ENCODE measurements at regions not wholly inside any gene's neighbourhood (a gene's known extent, or its start where the extent isn't known, plus 50 kb on each side); places are given as distances from the start of the nearest gene placed in this dataset.
"Not testable (repeated sequence)": the region's sequence is repeated elsewhere in the genome, so short reads cannot be mapped to it uniquely, and the experiment has no call there.

DNA sequence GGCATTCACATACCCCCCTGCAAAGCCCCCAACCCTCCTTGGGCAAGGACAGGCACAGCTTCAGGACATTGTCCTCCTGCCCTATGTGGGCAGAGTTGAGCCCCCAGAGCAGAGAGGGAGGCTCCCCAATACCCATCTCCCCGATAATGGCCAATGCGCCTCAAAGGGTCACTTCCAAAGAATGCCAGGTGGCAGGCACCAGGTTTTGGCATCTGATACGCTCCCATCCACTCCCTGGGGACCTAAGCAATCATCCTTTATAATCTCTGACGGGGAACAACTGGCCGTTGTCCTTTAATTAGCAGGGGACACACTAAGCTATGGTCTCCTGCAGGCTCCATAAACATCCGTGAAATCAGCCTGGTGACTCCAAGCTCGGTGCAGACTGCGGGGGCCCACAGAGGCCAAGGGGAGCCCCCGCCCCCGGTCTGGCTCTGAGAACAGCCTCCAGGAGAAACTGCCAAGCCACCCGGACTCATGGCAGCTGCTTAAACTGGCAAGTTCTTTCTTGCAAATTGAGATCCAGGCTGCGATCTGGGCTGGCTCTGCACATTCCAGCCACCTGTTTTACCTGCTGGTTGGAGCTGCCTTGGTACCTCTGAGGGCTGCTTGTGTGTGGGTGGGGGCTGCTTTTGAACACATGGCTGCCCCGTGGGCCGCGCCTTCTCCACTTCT, 123.2 kb upstream of the SULF2 start:
- H4K20me1 ChIP-seq (ENCODE audit: insufficient read depth, low read length); H3K4me3 ChIP-seq (ENCODE audit: low read length); H3K36me3 ChIP-seq (replicated peaks; ENCODE audit: low read depth, low read length); H3K4me2 ChIP-seq (ENCODE audit: low read length); H3K9me3 ChIP-seq (ENCODE audit: insufficient read depth, low read length); H3K27ac ChIP-seq (ENCODE audit: low read length); H2AFZ ChIP-seq (ENCODE audit: low read depth, low read length); H3K9ac ChIP-seq (ENCODE audit: low read length); H3K79me2 ChIP-seq (ENCODE audit: low read length); H3K4me1 ChIP-seq (ENCODE audit: low read length): not testable (repeated sequence)
- H3K27me3 ChIP-seq (ENCODE audit: low read depth, low read length) = peaks cover 47% of the 10 kb centered on the region

DNA sequence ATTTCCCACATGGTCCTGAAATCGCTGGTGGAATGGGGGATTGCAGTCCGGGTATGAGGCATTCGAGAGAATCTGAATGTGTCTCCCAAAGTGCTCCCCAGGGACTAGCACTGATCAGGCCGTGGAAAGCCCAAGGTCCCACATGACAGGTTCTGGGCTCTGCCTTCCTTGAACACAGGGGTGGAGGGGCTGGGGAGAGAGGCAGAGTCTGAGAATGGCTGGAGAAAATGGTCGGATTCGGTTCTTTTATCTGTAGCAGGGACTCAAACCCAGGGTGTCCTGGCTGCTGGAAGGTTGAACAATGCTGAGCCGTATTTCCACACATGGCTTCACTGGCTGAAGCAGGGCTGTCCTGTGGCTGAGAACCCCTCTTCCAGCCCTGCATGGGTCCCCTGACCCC, 122.7 kb upstream of the SULF2 start:
- not testable (repeated sequence) for H2AFZ ChIP-seq (ENCODE audit: low read depth, low read length); H3K79me2 ChIP-seq (ENCODE audit: low read length); H3K27ac ChIP-seq (ENCODE audit: low read length); H3K9me3 ChIP-seq (ENCODE audit: insufficient read depth, low read length); H4K20me1 ChIP-seq (ENCODE audit: insufficient read depth, low read length); H3K4me1 ChIP-seq (ENCODE audit: low read length); H3K9ac ChIP-seq (ENCODE audit: low read length); H3K4me3 ChIP-seq (ENCODE audit: low read length); H3K4me2 ChIP-seq (ENCODE audit: low read length); H3K36me3 ChIP-seq (replicated peaks; ENCODE audit: low read depth, low read length)
- peaks cover 47% of the 10 kb centered on the region for H3K27me3 ChIP-seq (ENCODE audit: low read depth, low read length)

DNA sequence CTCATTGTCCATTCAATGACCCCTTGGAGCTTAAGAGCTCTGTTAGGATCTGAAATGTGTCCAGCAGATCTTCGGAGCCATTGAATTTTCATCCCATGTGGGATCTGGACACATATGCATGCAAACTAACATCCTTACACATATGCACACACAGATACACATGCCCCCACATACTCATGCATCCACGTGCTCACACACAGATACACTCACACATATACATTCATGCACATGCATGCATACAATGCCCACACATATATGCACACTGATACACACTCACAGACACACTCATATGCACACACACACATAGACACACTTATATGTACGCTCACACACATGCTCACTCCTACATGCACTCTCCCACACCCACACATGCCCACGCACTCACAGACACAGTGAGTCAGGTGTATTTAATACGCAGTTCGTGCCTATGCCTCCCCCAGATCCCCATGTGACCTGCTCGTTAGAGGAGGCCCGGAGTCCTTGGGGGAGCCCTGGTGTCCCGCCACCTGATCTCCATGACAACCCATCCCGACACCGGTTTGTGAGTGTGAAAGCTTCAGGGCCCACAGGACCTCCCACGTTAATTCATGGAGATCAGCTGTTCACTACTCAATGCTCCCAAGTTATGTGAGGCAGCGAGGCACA, 121.9 kb upstream of the SULF2 start:
- H3K9me3 ChIP-seq (ENCODE audit: insufficient read depth, low read length) = no peaks in the 10 kb centered on the region

DNA sequence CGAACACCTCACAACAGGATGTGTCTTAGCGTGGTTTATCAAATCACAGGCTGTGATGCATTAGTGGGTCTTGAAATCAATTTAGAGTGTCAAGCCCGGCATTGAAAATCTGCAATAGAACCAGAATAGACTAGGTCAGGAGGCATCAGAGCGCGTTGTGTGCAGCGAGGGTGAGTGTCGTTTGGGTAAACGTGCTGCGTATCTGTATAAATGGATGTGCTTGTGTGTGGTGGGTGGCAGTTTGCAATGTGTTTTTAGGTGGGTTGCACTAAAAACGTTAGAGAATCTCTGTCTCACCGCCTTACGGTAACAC, 121.0 kb upstream of the SULF2 start:
- Histone ChIP-seq H3K4me2 (ENCODE audit: low read length) (no peak overlapping the region), H3K4me3 (ENCODE audit: low read length) (no peak overlapping the region), H2AFZ (ENCODE audit: low read depth, low read length) (no peak overlapping the region), H3K27me3 (ENCODE audit: low read depth, low read length) (peaks cover 47% of the 10 kb centered on the region), H3K9ac (ENCODE audit: low read length) (no peak overlapping the region), H3K36me3 (replicated peaks; ENCODE audit: low read depth, low read length) (no peaks in the 10 kb centered on the region), H3K4me1 (ENCODE audit: low read length) (no peaks in the 10 kb centered on the region), H3K9me3 (ENCODE audit: insufficient read depth, low read length) (no peaks in the 10 kb centered on the region), H3K79me2 (ENCODE audit: low read length) (no peaks in the 10 kb centered on the region), H4K20me1 (ENCODE audit: insufficient read depth, low read length) (no peaks in the 10 kb centered on the region; the same call in 1 of the 2 replicates), H3K27ac (ENCODE audit: low read length) (no peak overlapping the region)
- TF ChIP-seq EZH2phosphoT487 (IDR thresholded peaks at IDR 0.05; ENCODE audit: low read depth) = no peak
- no peak for TF ChIP-seq CTCF (IDR thresholded peaks at IDR 0.05; ENCODE audit: low read depth, low read length)

More for the DNA sequence above, 121.9 kb upstream of the SULF2 start:
- peaks cover 47% of the 10 kb centered on the region for H3K27me3 ChIP-seq (ENCODE audit: low read depth, low read length)
- no peak overlapping the region for H2AFZ ChIP-seq (ENCODE audit: low read depth, low read length)
- no peaks in the 10 kb centered on the region for H3K4me1 ChIP-seq (ENCODE audit: low read length)
- H3K27ac ChIP-seq (ENCODE audit: low read length) = no peak overlapping the region
- no peak overlapping the region for H3K4me3 ChIP-seq (ENCODE audit: low read length)
- TF ChIP-seq EZH2phosphoT487 (IDR thresholded peaks at IDR 0.05; ENCODE audit: low read depth) (no peak), CTCF (IDR thresholded peaks at IDR 0.05; ENCODE audit: low read depth, low read length) (no peak)
- no peak overlapping the region for H3K4me2 ChIP-seq (ENCODE audit: low read length)
- H3K79me2 ChIP-seq (ENCODE audit: low read length) = no peaks in the 10 kb centered on the region
- H3K36me3 ChIP-seq (replicated peaks; ENCODE audit: low read depth, low read length) = no peaks in the 10 kb centered on the region
- no peaks in the 10 kb centered on the region; the same call in 1 of the 2 replicates for H4K20me1 ChIP-seq (ENCODE audit: insufficient read depth, low read length)
- H3K9ac ChIP-seq (ENCODE audit: low read length) = no peak overlapping the region

- Histone ChIP-seq H2AFZ (ENCODE audit: low read depth, low read length) (no peak overlapping the region), H3K27ac (ENCODE audit: low read length) (no peak overlapping the region), H3K36me3 (replicated peaks; ENCODE audit: low read depth, low read length) (no peaks in the 10 kb centered on the region), H3K9me3 (ENCODE audit: insufficient read depth, low read length) (no peaks in the 10 kb centered on the region), H3K79me2 (ENCODE audit: low read length) (no peaks in the 10 kb centered on the region), H3K4me3 (ENCODE audit: low read length) (no peak overlapping the region), H3K9ac (ENCODE audit: low read length) (no peak overlapping the region), H3K4me2 (ENCODE audit: low read length) (no peak overlapping the region), H3K27me3 (ENCODE audit: low read depth, low read length) (peaks cover 42% of the 10 kb centered on the region), H4K20me1 (ENCODE audit: insufficient read depth, low read length) (no peaks in the 10 kb centered on the region; the same call in 1 of the 2 replicates), H3K4me1 (ENCODE audit: low read length) (no peaks in the 10 kb centered on the region)
- no peak for TF ChIP-seq CTCF (IDR thresholded peaks at IDR 0.05; ENCODE audit: low read depth, low read length)
- TF ChIP-seq EZH2phosphoT487 (IDR thresholded peaks at IDR 0.05; ENCODE audit: low read depth) = no peak
Measured at GRCh38 chr20:47905628-47906347, 120.5 kb upstream of the SULF2 start.

- H4K20me1 ChIP-seq (ENCODE audit: insufficient read depth, low read length); H3K79me2 ChIP-seq (ENCODE audit: low read length); H3K27ac ChIP-seq (ENCODE audit: low read length); H2AFZ ChIP-seq (ENCODE audit: low read depth, low read length); H3K4me3 ChIP-seq (ENCODE audit: low read length); H3K9me3 ChIP-seq (ENCODE audit: insufficient read depth, low read length); H3K36me3 ChIP-seq (replicated peaks; ENCODE audit: low read depth, low read length); H3K4me2 ChIP-seq (ENCODE audit: low read length); H3K4me1 ChIP-seq (ENCODE audit: low read length); H3K9ac ChIP-seq (ENCODE audit: low read length): not testable (repeated sequence)
- peaks cover 21% of the 10 kb centered on the region for H3K27me3 ChIP-seq (ENCODE audit: low read depth, low read length)
Measured at GRCh38 chr20:47903009-47903408, 117.7 kb upstream of the SULF2 start.

- H3K27ac ChIP-seq (ENCODE audit: low read length); H3K9ac ChIP-seq (ENCODE audit: low read length); H3K36me3 ChIP-seq (replicated peaks; ENCODE audit: low read depth, low read length); H3K79me2 ChIP-seq (ENCODE audit: low read length); H3K4me2 ChIP-seq (ENCODE audit: low read length); H3K4me3 ChIP-seq (ENCODE audit: low read length); H3K4me1 ChIP-seq (ENCODE audit: low read length); H2AFZ ChIP-seq (ENCODE audit: low read depth, low read length); H4K20me1 ChIP-seq (ENCODE audit: insufficient read depth, low read length); H3K27me3 ChIP-seq (ENCODE audit: low read depth, low read length); H3K9me3 ChIP-seq (ENCODE audit: insufficient read depth, low read length): not testable (repeated sequence)
Measured at GRCh38 chr20:47899313-47899712, 114.0 kb upstream of the SULF2 start.
